ENCODE measurements at regions not wholly inside any gene's neighbourhood (a gene's known extent, or its start where the extent isn't known, plus 50 kb on each side); places are given as distances from the start of the nearest gene placed in this dataset.

DNA sequence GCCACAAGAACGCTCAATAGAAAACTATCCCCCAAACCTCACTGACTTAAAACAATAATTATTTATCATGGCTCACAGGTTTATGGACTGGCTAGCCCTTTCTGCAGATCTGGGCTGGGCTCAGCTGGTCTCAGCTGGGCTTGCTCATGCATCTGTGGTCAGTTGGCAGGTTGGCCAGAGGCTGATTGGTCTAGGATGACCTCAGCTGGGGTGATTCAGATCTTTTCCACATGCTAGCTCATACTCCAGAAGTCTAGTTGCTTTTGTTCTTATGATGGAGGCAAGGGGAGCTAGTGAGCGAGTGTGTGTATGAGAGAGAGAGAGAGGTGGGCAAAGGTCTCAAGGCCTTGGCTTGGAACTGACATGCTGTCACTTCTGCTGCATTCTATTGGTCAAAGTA, 181.2 kb upstream of the NRXN3 start:
- no peak overlapping the region for H3K27ac ChIP-seq (ENCODE audit: low read depth, low read length)
- no peaks in the 10 kb centered on the region for H4K20me1 ChIP-seq (ENCODE audit: low read depth, low read length)

DNA sequence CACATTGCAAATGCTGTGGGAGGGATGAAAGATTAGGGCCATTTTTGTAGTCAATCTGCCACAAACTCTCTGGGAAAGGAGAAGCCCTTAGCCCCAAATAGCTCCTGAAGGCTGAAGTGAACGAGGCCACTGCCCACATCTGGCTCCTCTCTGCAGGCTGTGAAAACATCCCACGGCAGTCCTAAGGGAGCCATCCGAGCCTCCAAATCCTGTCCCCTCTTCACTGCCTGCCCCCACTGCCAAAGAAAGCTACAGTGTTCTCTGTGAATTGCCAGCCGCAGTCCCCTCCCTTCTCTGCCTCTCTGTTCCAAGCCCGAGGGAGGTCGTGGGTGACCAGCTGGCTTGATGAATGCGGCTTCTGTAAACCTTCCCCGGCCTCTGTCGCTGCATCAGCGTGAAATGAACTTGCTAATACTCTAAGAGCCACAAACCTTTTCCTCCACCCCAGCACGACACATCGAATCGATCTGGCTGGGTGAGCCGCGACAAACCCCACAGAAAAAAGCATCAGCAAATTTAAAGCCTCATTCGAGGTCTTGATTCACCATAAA, 180.7 kb upstream of the NRXN3 start:
- TF ChIP-seq EZH2phosphoT487 (conservative IDR thresholded peaks at IDR 0.05; ENCODE audit: low read length), result no peak
- TF ChIP-seq, protein P1, sequence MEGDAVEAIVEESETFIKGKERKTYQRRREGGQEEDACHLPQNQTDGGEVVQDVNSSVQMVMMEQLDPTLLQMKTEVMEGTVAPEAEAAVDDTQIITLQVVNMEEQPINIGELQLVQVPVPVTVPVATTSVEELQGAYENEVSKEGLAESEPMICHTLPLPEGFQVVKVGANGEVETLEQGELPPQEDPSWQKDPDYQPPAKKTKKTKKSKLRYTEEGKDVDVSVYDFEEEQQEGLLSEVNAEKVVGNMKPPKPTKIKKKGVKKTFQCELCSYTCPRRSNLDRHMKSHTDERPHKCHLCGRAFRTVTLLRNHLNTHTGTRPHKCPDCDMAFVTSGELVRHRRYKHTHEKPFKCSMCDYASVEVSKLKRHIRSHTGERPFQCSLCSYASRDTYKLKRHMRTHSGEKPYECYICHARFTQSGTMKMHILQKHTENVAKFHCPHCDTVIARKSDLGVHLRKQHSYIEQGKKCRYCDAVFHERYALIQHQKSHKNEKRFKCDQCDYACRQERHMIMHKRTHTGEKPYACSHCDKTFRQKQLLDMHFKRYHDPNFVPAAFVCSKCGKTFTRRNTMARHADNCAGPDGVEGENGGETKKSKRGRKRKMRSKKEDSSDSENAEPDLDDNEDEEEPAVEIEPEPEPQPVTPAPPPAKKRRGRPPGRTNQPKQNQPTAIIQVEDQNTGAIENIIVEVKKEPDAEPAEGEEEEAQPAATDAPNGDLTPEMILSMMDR (IDR thresholded peaks at IDR 0.05; ENCODE audit: insufficient read depth, low read length, poor library complexity, severe bottlenecking), result no peak
- Histone ChIP-seq H3K9ac (ENCODE audit: low read length) (no peak overlapping the region), H3K9me3 (ENCODE audit: insufficient read depth, low read length) (no peaks in the 10 kb centered on the region), H4K20me1 (ENCODE audit: low read depth, low read length) (no peaks in the 10 kb centered on the region), H3K79me2 (ENCODE audit: insufficient read depth, low read length) (no peaks in the 10 kb centered on the region), H3K27ac (ENCODE audit: low read depth, low read length) (no peak overlapping the region), H3K4me2 (ENCODE audit: low read depth, low read length, poor library complexity, severe bottlenecking) (no peak overlapping the region), H3F3A (ENCODE audit: insufficient read depth) (no peaks in the 10 kb centered on the region), H2AFZ (ENCODE audit: low read depth, low read length, severe bottlenecking) (no peak overlapping the region), H3K27me3 (ENCODE audit: low read length) (no peaks in the 10 kb centered on the region), H3K36me3 (ENCODE audit: low read length) (no peaks in the 10 kb centered on the region), H3K9me2 (replicated peaks; ENCODE audit: insufficient read depth, low read length) (no peaks in the 10 kb centered on the region), H3K4me3 (ENCODE audit: insufficient read depth, low read length, poor library complexity, severe bottlenecking) (no peak overlapping the region)

More for the DNA sequence above, 181.2 kb upstream of the NRXN3 start:
- TF ChIP-seq EZH2phosphoT487 (conservative IDR thresholded peaks at IDR 0.05; ENCODE audit: low read length), result no peak
- TF ChIP-seq, protein P1 (IDR thresholded peaks at IDR 0.05; ENCODE audit: insufficient read depth, low read length, poor library complexity, severe bottlenecking), result no peak
- no peak overlapping the region for H3K4me3 ChIP-seq (ENCODE audit: insufficient read depth, low read length, poor library complexity, severe bottlenecking)
- no peaks in the 10 kb centered on the region for H3K79me2 ChIP-seq (ENCODE audit: insufficient read depth, low read length)
- no peaks in the 10 kb centered on the region for H3K36me3 ChIP-seq (ENCODE audit: low read length)
- H3K27me3 ChIP-seq (ENCODE audit: low read length), result no peaks in the 10 kb centered on the region
- no peak overlapping the region for H3K9ac ChIP-seq (ENCODE audit: low read length)
- no peak overlapping the region for H2AFZ ChIP-seq (ENCODE audit: low read depth, low read length, severe bottlenecking)
- H3K9me3 ChIP-seq (ENCODE audit: insufficient read depth, low read length), result no peaks in the 10 kb centered on the region
- no peaks in the 10 kb centered on the region for H3K9me2 ChIP-seq (replicated peaks; ENCODE audit: insufficient read depth, low read length)
- H3F3A ChIP-seq (ENCODE audit: insufficient read depth), result no peaks in the 10 kb centered on the region
- no peak overlapping the region for H3K4me2 ChIP-seq (ENCODE audit: low read depth, low read length, poor library complexity, severe bottlenecking)

DNA sequence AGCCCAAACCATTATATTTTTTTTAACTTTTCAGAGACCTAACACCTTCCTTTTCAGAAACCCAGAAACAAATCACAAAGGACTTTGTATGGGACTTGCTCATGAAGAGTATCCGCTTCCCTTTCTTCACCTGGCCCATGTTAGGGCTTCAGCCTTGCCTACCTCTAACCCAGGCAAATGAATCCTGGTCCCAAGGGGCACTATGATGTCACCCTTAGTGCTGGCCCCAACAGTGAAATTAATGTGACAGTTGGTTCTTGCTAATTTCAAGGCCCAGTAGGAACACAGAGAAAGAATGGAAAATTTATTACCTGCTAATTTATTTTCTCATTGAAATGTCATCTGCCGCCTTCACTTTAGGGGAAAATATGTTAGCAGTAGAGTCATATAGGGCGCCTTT, 179.8 kb upstream of the NRXN3 start:
- Histone ChIP-seq H3K9me2 (replicated peaks; ENCODE audit: insufficient read depth, low read length) (no peaks in the 10 kb centered on the region), H3K9ac (ENCODE audit: low read length) (no peak overlapping the region), H3K27me3 (ENCODE audit: low read length) (no peaks in the 10 kb centered on the region), H3K79me2 (ENCODE audit: insufficient read depth, low read length) (no peaks in the 10 kb centered on the region), H3K36me3 (ENCODE audit: low read length) (no peaks in the 10 kb centered on the region), H3K27ac (ENCODE audit: low read depth, low read length) (no peak overlapping the region), H4K20me1 (ENCODE audit: low read depth, low read length) (no peaks in the 10 kb centered on the region), H3K9me3 (ENCODE audit: insufficient read depth, low read length) (no peaks in the 10 kb centered on the region), H3K4me2 (ENCODE audit: low read depth, low read length, poor library complexity, severe bottlenecking) (no peak overlapping the region), H2AFZ (ENCODE audit: low read depth, low read length, severe bottlenecking) (no peak overlapping the region), H3F3A (ENCODE audit: insufficient read depth) (no peaks in the 10 kb centered on the region), H3K4me3 (ENCODE audit: insufficient read depth, low read length, poor library complexity, severe bottlenecking) (no peak overlapping the region)
- TF ChIP-seq EZH2phosphoT487 (conservative IDR thresholded peaks at IDR 0.05; ENCODE audit: low read length), result no peak
- TF ChIP-seq, protein P1 (IDR thresholded peaks at IDR 0.05; ENCODE audit: insufficient read depth, low read length, poor library complexity, severe bottlenecking), result no peak

Data from SU-DHL-6 (cell line).